GM21381 (cell line): ENCODE measurements at regions not wholly inside any gene's neighbourhood (a gene's known extent, or its start where the extent isn't known, plus 50 kb on each side); places are given as distances from the start of the nearest gene placed in this dataset.
"Not testable (repeated sequence)": the region's sequence is repeated elsewhere in the genome, so short reads cannot be mapped to it uniquely, and the experiment has no call there.

Experiments
- ATAC-seq: cut with Tn5 transposase; IDR thresholded peaks from one replicate; pipeline ENCODE4 v1.9.1; 2021; ENCODE audit warnings: mild to moderate bottlenecking, moderate library complexity; ENCODE audit not compliant: unreplicated experiment

GRCh38 chrX:115840729-115841409 lies 279.9 kb downstream of the PLS3 start:
- ATAC-seq: not testable (repeated sequence)

DNA sequence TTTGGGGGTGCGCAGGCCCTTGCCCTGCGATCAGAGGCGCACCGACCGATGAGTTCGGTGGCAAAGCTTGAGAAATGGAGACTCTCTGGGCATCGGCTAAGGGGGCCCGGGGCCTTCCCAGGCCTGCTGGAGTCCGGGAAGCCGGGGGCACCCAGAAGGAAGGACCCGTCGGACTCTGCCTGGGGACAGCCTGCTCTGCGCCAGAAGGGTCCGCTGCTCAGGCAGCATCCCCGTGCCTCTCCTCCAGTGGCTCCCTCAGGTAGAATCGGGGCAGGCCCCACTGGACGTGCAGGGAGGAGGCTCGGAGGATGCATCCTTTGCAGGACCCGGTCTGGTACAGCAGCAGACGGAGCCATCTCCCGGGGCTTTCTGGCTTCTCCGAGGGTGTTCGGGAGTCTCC lies 290.0 kb downstream of the PLS3 start:
- not testable (repeated sequence) for ATAC-seq

GRCh38 chrX:115853260-115853659 lies 292.3 kb downstream of the PLS3 start:
- not testable (repeated sequence) for ATAC-seq

GRCh38 chrX:115881170-115881569 lies 289.4 kb upstream of the AGTR2 start:
- not testable (repeated sequence) for ATAC-seq

GRCh38 chrX:115884121-115884520 lies 286.4 kb upstream of the AGTR2 start:
- not testable (repeated sequence) for ATAC-seq

DNA sequence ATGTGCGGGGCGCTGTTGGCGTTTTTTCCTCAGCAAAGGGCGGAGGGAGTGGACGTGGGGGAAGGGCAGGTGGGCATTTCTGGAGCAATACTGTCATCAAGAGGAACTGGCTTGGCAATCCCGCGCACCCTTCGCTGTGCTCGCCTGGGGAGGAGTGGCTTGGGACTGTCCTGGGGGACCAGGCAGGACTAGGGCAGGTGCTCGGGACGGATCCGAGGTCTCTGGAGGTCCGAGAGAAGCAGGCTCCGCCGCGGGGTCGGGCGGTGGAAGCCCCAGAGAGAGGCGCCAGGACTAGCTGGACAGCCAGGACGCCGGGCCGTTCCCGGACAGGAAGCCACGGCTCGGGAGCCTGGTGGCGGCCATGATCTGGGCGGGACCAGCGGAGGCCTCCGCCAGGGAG lies 282.5 kb upstream of the AGTR2 start:
- not testable (repeated sequence) for ATAC-seq

- ATAC-seq: not testable (repeated sequence)
These were observed 282.0 kb upstream of the AGTR2 start for GRCh38 chrX:115888519-115888918.

DNA sequence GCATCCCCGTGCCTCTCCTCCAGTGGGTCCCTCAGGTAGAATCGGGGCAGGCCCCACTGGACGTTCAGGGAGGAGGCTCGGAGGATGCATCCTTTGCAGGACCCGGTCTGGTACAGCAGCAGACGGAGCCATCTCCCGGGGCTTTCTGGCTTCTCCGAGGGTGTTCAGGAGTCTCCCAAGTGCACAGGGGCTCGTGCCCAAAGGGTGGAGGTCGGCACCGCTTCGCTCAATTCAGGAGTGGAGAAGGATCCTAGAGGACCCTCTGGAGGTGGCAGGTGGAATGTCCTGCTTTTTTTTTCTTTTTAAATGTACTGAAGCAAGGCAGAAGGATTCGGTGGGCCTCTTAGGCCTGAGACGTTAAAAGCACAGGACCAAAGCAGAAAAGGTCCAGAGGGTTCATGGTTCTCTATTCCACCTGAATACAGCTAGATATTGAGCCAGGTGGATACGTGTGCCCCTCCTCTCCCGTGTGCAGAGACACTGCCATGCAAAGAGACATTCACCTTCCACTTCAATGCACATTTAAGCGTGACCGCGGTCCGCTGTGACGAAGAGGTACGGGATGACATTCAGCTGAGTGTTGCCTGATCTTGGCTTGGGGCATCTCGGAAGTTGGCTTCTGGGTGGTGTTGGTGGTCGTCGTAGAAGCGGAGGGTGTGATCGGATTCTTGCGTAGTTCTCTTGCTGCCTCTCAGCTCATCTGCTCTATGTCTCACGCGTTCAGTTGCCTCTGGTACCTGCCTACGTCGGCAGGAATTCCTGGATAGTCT lies 281.2 kb upstream of the AGTR2 start:
- no peak for ATAC-seq

DNA sequence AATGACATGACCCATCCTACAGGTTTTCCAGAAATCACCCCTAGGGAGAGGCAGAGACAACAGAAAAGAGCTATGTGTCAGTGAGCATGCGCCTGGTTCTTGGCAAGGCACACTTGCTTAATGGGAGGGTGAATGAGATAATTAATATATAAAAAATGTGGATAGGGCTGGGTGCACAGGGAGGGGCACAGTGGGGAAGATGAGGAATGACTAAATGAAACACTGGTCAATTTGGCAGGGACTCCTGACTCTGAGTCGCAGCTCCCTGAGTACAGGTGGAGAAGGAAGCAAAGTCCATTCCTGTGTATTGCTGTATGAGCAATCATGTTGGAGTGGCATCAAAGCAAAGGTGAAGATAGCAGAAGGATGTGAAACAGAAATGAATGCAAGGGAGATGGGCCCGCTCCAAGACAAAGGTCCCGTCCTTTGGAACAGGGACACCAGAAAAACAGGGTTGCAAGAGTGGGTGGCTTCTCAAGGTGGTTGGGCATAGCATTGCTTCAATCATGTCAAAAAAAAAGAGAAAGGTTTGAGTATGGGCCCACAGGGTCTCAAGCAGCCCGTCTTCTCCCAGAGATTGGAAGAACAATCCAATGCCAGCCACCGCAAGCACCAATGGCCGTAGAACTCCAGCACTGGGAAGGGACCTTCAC lies 278.4 kb upstream of the AGTR2 start:
- ATAC-seq: no peak

DNA sequence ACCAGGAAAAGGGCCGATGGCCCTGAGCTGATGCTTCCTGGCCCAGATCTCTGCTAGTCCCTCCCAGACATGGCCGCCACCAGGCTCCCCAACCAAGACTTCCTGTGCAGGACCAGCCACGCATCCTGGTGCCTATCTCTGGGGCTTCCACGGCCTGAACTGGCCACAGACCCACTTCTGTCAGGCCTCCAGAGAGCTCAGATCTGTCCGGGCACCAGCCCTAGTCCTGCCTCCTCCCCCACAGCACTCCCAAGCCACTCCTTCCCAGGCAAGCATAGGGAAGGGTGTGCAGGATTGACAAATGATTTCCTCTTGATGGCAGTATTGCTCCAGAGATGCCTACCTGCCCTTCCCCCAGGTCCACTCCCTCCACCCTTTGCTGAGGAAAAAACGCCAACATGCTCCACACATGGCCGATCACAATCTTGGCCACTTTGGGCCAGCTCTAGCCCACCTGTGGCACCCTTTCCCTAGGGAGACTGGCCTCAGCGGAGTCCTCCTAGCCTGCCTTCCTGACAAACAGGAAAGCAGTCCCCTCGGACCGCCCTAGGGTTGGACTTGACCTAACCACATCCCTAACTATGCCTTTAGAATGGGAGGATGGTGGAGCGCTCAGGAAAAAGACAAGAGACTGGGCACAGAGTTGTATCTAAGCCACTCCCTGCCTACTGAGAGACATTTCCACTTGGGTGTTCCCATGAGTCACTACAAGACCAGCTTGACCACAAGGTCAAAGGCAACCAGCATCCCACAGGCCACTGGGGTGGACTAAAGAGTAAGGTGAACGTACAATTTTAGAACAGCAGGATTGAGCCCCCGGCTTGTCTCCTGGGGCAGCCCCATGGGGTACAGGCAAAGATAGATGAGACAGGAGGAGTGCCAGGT lies 277.5 kb upstream of the AGTR2 start:
- peak; percentile 66 for ATAC-seq

DNA sequence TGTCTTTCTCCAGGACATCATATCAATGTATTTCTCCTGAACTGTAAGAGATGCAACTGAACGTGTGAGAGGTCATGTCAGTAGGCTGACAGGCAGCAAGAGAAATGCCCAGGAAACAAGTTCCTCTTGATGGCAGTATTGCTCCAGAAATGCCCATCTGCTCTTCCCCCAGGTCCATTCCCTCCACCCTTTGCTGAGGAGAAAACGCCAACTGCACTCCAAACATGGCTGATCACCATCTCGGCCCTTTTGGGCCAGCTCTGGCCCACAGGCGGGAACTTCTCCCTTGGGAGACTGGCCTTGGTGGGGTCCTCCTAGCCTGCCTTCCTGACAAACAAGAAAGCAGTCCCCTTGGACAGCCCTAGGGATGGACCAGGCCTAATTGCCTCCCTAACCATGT lies 276.5 kb upstream of the AGTR2 start:
- ATAC-seq: peak; percentile 25

DNA sequence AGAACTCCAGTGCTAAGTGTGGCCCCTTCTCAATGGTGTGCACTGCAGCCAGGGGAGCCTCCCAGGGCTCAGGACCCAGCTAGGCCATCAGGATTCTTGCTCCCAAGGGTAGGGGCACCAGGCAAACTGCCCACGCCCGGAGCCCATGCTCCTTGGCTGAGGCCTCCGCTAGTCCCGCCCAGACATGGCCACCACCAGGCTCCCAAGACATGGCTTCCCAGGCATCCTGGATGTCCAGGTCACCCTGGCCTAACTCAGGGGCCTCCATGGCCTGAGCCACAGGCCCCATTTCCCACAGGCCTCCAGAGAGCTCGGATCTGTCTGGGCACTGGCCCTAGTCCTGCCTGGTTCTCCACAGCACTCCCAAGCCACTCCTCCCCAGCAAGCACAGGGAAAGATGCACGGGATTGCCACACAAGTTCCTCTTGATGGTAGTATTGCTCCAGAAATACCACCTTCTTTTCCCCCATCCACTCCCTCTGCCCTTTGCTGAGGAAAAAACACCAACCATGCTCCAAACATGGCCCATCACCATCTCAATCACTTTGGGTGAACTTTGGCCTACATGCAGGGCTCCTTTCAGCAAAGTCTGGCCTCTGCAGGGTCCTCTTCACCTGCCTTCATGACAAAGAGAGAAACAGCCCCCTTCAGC lies 274.7 kb upstream of the AGTR2 start:
- no peak for ATAC-seq

DNA sequence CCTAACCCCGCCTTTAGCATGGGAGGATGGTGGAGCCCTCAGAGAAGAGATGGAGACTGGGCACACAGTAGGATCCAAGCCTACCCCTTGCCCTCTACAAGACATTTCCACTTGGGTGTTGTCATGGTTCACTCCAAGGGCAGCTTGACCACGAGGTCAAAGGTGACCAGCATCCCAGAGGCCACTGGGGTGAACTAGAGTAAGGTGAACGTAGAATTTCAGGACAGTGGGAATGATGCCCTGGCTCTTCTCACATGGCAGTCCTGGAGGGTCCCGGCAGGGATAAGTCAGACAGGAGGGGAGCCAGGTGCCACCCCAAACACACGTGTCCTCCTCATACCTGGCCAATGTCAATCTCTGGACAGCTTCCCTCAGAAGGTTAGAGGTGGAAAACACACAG lies 274.2 kb upstream of the AGTR2 start:
- ATAC-seq: no peak

- ATAC-seq: no peak
These were observed 272.6 kb upstream of the AGTR2 start for GRCh38 chrX:115897956-115898355.

DNA sequence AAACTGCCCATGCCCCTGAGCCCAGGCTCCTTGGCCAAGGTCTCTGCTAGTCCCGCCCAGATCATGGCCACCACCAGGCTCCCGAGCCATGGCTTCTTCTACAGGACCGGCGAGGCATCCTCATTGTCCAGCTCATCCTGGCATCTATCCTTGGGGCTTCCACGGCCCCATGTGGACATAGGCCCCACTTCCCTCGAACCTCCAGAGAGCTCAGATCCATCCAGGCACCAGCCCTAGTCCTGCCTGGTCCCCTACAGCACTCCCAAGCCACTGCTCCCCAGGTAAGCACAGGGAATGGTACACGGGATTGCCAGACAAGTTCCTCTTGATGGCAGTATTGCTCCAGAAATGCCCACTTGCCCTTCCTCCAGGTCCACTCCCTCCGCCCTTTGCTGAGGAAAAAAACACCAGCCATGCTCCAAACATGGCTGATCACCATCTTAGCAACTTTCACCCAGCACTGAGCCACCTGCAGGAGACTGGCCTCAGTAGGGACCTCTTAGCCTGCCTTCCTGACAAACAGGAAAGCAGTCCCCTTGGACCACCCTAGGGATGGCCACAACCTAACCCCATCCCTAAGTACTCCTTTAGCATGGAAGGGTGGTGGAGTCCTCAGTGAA lies 272.1 kb upstream of the AGTR2 start:
- ATAC-seq: peak; percentile 88

DNA sequence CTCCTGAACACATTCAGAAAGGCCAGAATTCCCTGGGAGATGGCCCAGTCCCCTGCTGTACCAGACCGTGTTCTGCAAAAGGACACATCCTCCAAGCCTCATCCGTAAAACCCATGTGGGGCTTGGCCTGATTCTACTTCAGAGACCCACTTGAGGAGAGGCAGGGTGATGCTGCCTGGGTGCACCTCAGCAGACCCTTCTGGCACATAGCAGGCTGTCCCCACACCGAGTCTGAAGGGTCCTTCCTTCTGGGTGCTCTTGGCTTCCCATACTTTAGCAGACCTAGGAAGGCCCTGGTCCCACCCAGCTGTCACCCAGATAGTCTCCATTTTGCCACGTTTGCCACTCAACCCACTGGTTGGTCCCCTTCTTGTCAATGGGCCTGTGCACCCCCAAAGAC lies 270.1 kb upstream of the AGTR2 start:
- ATAC-seq: no peak

DNA sequence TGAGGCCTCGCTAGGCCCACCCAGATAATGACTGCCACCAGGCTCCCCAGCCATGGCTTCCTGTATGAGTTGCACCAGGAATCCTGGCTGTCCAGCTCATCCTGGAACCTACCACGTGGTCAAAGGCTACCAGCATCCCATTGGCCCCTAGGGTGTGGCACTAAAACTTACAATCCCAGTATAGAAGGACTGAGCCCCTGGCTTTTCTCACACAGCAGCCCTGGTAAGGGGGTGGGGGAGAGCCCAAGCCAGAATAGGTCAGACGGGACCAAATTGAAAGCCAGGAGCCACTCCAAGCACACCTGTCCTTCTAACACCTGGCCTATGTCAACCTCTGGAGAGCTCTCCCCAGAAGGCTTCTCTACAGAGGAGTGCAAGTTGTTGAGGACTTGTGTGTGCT lies 269.3 kb upstream of the AGTR2 start:
- ATAC-seq: no peak

DNA sequence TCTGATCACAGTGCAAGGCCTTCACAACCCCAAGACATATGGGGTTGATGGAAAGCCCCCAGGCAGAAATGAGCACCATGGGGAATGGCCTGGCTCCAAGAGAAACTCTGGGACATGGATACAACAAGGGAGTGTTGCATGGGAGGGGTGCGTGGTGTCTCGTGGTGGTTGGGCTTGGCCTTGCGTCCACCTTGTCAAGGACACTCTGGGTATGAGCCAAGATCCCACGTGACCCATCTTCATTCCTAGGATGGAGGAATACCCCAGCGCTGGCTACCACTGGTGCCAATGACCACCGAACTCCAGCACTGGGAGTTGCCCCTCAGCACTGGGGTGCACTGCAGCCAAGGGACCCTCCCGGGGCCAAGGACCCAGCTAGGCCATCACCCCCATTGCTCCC lies 267.5 kb upstream of the AGTR2 start:
- ATAC-seq: no peak

GRCh38 chrX:115906276-115906675 lies 264.3 kb upstream of the AGTR2 start:
- no peak for ATAC-seq

GRCh38 chrX:115906881-115907280 lies 263.7 kb upstream of the AGTR2 start:
- ATAC-seq: no peak
